Neural cell (in vitro differentiated cells): ENCODE measurements at regions not wholly inside any gene's neighbourhood (a gene's known extent, or its start where the extent isn't known, plus 50 kb on each side); places are given as distances from the start of the nearest gene placed in this dataset.

Experiments
- H2AFZ ChIP-seq: fragments of 200-600, 300-800 bp; sonication (generic), shearing (Covaris generic); 2 replicates; pipeline ENCODE4 v1.6.0; 2014; ENCODE audit warnings: low read depth, mild to moderate bottlenecking, antibody characterized with exemption, low read length, moderate library complexity
- H3F3A ChIP-seq: fragments of 200-600 bp; shearing (Covaris generic); 2 replicates; pipeline ENCODE4 v1.6.1; 2016; ENCODE audit warnings: mild to moderate bottlenecking, moderate library complexity, mixed read lengths, antibody characterized with exemption, low read length; ENCODE audit not compliant: insufficient read depth, poor library complexity, severe bottlenecking
- H3K27ac ChIP-seq: fragments of 200-600, 300-800 bp; sonication (generic), shearing (Covaris generic); 2 replicates; pipeline ENCODE4 v1.5.1; 2014; ENCODE audit warnings: mild to moderate bottlenecking, low read length, moderate library complexity
- H3K27me3 ChIP-seq: fragments of 300-800, 200-600 bp; sonication (generic), shearing (Covaris generic); 2 replicates; pipeline ENCODE4 v1.6.0; 2014; ENCODE audit warnings: mild to moderate bottlenecking, low read depth, low read length, moderate library complexity; ENCODE audit not compliant: insufficient read depth
- H3K36me3 ChIP-seq: fragments of 300-800, 200-600 bp; sonication (generic), shearing (Covaris generic); 2 replicates; pipeline ENCODE4 v1.5.1; 2014; ENCODE audit warnings: mild to moderate bottlenecking, antibody characterized with exemption, low read length, moderate library complexity; ENCODE audit not compliant: insufficient read depth
- H3K4me2 ChIP-seq: fragments of 300-800, 200-600 bp; sonication (generic), shearing (Covaris generic); 2 replicates; pipeline ENCODE4 v1.6.0; 2014; ENCODE audit warnings: mild to moderate bottlenecking, low read length
- H3K4me3 ChIP-seq: fragments of 300-800, 200-600 bp; sonication (generic), shearing (Covaris generic); 2 replicates; pipeline ENCODE4 v1.5.1; 2014; ENCODE audit warnings: mild to moderate bottlenecking, low read length, moderate library complexity
- H3K79me2 ChIP-seq: fragments of 200-600 bp; shearing (Covaris generic); replicated peaks from 2 replicates; pipeline ENCODE4 v1.6.0; 2014; ENCODE audit warnings: mild to moderate bottlenecking, low read length, moderate library complexity; ENCODE audit not compliant: insufficient read depth
- H3K9ac ChIP-seq: fragments of 300-800, 200-600 bp; sonication (generic), shearing (Covaris generic); 2 replicates; pipeline ENCODE4 v1.6.1; 2016; ENCODE audit warnings: mild to moderate bottlenecking, low read length, mixed read lengths
- H3K9me2 ChIP-seq: fragments of 200-600 bp; shearing (Covaris generic); 2 replicates; pipeline ENCODE4 v1.6.1; 2016; ENCODE audit warnings: mild to moderate bottlenecking, low read length, mixed read lengths; ENCODE audit not compliant: insufficient read depth
- H3K9me3 ChIP-seq: fragments of 200-600, 300-800 bp; sonication (generic), shearing (Covaris generic); 2 replicates; pipeline ENCODE4 v1.6.1; 2016; ENCODE audit warnings: mild to moderate bottlenecking, mixed run types, low read length, moderate library complexity, mixed read lengths
- H4K20me1 ChIP-seq: fragments of 200-600 bp; shearing (Covaris generic); 2 replicates; pipeline ENCODE4 v1.6.1; 2016; ENCODE audit warnings: mild to moderate bottlenecking, mixed run types; ENCODE audit not compliant: insufficient read depth
- CTCF ChIP-seq: fragments of 450-650 bp; IDR thresholded peaks from 2 replicates; pipeline ENCODE4 v1.5.1; 2014; ENCODE audit warnings: antibody characterized with exemption, mild to moderate bottlenecking, moderate library complexity; ENCODE audit not compliant: poor library complexity, severe bottlenecking
- EP300 ChIP-seq: fragments of 450-650 bp; conservative IDR thresholded peaks from 2 replicates; pipeline ENCODE4 v1.6.1; 2014; ENCODE audit warnings: antibody characterized with exemption, mild to moderate bottlenecking, moderate library complexity; ENCODE audit not compliant: poor library complexity, severe bottlenecking
- EZH2 ChIP-seq: fragments of 200-600, 300-800 bp; shearing (Covaris generic), sonication (generic); IDR thresholded peaks from 2 replicates; pipeline ENCODE4 v1.6.1; 2014; ENCODE audit warnings: antibody characterized with exemption, low read length, borderline replicate concordance, mild to moderate bottlenecking; ENCODE audit not compliant: insufficient read depth, poor library complexity, severe bottlenecking
- MXI1 ChIP-seq: fragments of 450-650 bp; conservative IDR thresholded peaks from 2 replicates; pipeline ENCODE4 v1.6.1; 2014; ENCODE audit warnings: antibody characterized with exemption, mild to moderate bottlenecking; ENCODE audit not compliant: poor library complexity, severe bottlenecking
- POLR2AphosphoS5 ChIP-seq: IDR thresholded peaks from 2 replicates; pipeline ENCODE4 v1.6.1; 2012
- RAD21 ChIP-seq: fragments of 450-650 bp; conservative IDR thresholded peaks from 2 replicates; pipeline ENCODE4 v1.6.1; 2014; ENCODE audit warnings: antibody characterized with exemption, mild to moderate bottlenecking, moderate library complexity
- REST ChIP-seq: IDR thresholded peaks from 2 replicates; pipeline ENCODE4 v1.6.1; 2012; ENCODE audit warnings: borderline replicate concordance
- SMC3 ChIP-seq: fragments of 450-650 bp; conservative IDR thresholded peaks from 2 replicates; pipeline ENCODE4 v1.6.1; 2014; ENCODE audit warnings: antibody characterized with exemption, mild to moderate bottlenecking, moderate library complexity; ENCODE audit not compliant: poor library complexity
- TAF1 ChIP-seq: IDR thresholded peaks from 2 replicates; pipeline ENCODE4 v1.6.1; 2012; ENCODE audit warnings: low read depth

GRCh38 chr14:66037361-66037760 lies 448.8 kb upstream of the CCDC196 start:
- Histone ChIP-seq H3K27me3 (no peaks in the 10 kb centered on the region), H3F3A (no peaks in the 10 kb centered on the region), H3K9ac (no peak overlapping the region), H3K79me2 (no peaks in the 10 kb centered on the region), H4K20me1 (no peaks in the 10 kb centered on the region), H3K4me3 (no peak overlapping the region), H3K36me3 (no peaks in the 10 kb centered on the region), H2AFZ (no peak overlapping the region), H3K27ac (no peak overlapping the region), H3K4me2 (no peak overlapping the region), H3K9me3 (no peaks in the 10 kb centered on the region), H3K9me2 (no peaks in the 10 kb centered on the region)
- TF ChIP-seq REST = no peak
- TF ChIP-seq EZH2 = no peak
- no peak for TF ChIP-seq POLR2AphosphoS5
- TF ChIP-seq SMC3 = no peak
- no peak for TF ChIP-seq MXI1
- TF ChIP-seq RAD21 = no peak
- no peak for TF ChIP-seq EP300
- TF ChIP-seq CTCF = no peak
- no peak for TF ChIP-seq TAF1

- Histone ChIP-seq H3K9me2 (no peaks in the 10 kb centered on the region), H3K79me2 (no peaks in the 10 kb centered on the region), H3K27ac (no peak overlapping the region), H3K27me3 (no peaks in the 10 kb centered on the region), H2AFZ (no peak overlapping the region), H3K4me2 (no peak overlapping the region), H3F3A (no peaks in the 10 kb centered on the region), H4K20me1 (no peaks in the 10 kb centered on the region), H3K36me3 (no peaks in the 10 kb centered on the region), H3K9me3 (no peaks in the 10 kb centered on the region), H3K9ac (no peak overlapping the region), H3K4me3 (no peak overlapping the region)
- TF ChIP-seq REST (no peak), CTCF (no peak), SMC3 (no peak), EZH2 (no peak), TAF1 (no peak), MXI1 (no peak), RAD21 (no peak), POLR2AphosphoS5 (no peak), EP300 (no peak)
Observed at GRCh38 chr14:66038212-66038611, 448.0 kb upstream of the CCDC196 start.
